Keratinocyte (primary cell): ENCODE measurements at regions not wholly inside any gene's neighbourhood (a gene's known extent, or its start where the extent isn't known, plus 50 kb on each side); places are given as distances from the start of the nearest gene placed in this dataset.

Experiments
- DNase-seq: peaks from one replicate; pipeline ENCODE4 v3.0.0-alpha.2; 2011; ENCODE audit warnings: low read depth, missing footprints, low spot score
- FAIRE-seq: peaks from 2 replicates; lab custom pipeline; 2011; peaks lifted over from hg19 to GRCh38; lab: Jason Lieb, UNC
- H2AFZ ChIP-seq: 2 replicates; pipeline ENCODE4 v1.6.0; 2012; ENCODE audit warnings: low read length, control low read depth, inconsistent platforms; ENCODE audit not compliant: control insufficient read depth
- H3K27ac ChIP-seq: 2 replicates; pipeline ENCODE4 v1.5.1; 2011; ENCODE audit warnings: low read length; ENCODE audit not compliant: control insufficient read depth, insufficient read depth
- H3K27me3 ChIP-seq: 3 replicates; pipeline ENCODE4 v1.6.0; 2011; ENCODE audit warnings: low read length; ENCODE audit not compliant: control insufficient read depth, insufficient read depth; ENCODE audit errors: extremely low read depth
- H3K36me3 ChIP-seq, 2 experiments: 2 replicates in 1 of 2; 3 replicates in 1 of 2; pipeline ENCODE4 v1.5.1; 2011; ENCODE audit warnings: low read length in 2 of 2, mild to moderate bottlenecking in 1 of 2; ENCODE audit not compliant: control insufficient read depth in 2 of 2, insufficient read depth in 2 of 2; ENCODE audit errors: extremely low read depth in 1 of 2
- H3K4me1 ChIP-seq: 3 replicates; pipeline ENCODE4 v1.5.1; 2011; ENCODE audit warnings: low read length; ENCODE audit not compliant: control insufficient read depth, insufficient read depth; ENCODE audit errors: extremely low read depth
- H3K4me2 ChIP-seq: 3 replicates; pipeline ENCODE4 v1.6.0; 2011; ENCODE audit warnings: low read depth, low read length; ENCODE audit not compliant: control insufficient read depth, insufficient read depth; ENCODE audit errors: extremely low read depth
- H3K4me3 ChIP-seq, 3 experiments: fragments of 200-600 bp in 1 of 3; sonication (generic) in 1 of 3; 2 replicates in 2 of 3; 3 replicates in 1 of 3; pipeline ENCODE4 v1.5.1; 2011 to 2016; ENCODE audit warnings: low read length in 3 of 3, mild to moderate bottlenecking in 3 of 3, control low read depth in 2 of 3, inconsistent platforms in 1 of 3, low read depth in 1 of 3, mixed read lengths in 1 of 3, mixed run types in 1 of 3, moderate library complexity in 1 of 3; ENCODE audit not compliant: control insufficient read depth in 2 of 3, insufficient read depth in 2 of 3; ENCODE audit errors: extremely low read depth in 1 of 3
- H3K79me2 ChIP-seq: 2 replicates; pipeline ENCODE4 v1.6.0; 2012; ENCODE audit warnings: low read length; ENCODE audit not compliant: control insufficient read depth, insufficient read depth
- H3K9ac ChIP-seq: 3 replicates; pipeline ENCODE4 v1.6.0; 2011; ENCODE audit warnings: low read length; ENCODE audit not compliant: control insufficient read depth, insufficient read depth; ENCODE audit errors: extremely low read depth
- H3K9me1 ChIP-seq: 3 replicates; pipeline ENCODE4 v1.6.0; 2011; ENCODE audit warnings: low read length; ENCODE audit not compliant: control insufficient read depth, insufficient read depth; ENCODE audit errors: extremely low read depth
- H3K9me3 ChIP-seq: 2 replicates; pipeline ENCODE4 v1.5.1; 2012; ENCODE audit warnings: low read depth, low read length; ENCODE audit not compliant: control insufficient read depth
- H4K20me1 ChIP-seq: 3 replicates; pipeline ENCODE4 v1.6.0; 2011; ENCODE audit warnings: low read length; ENCODE audit not compliant: control insufficient read depth, insufficient read depth; ENCODE audit errors: extremely low read depth
- EZH2 ChIP-seq: IDR thresholded peaks from one replicate; pipeline ENCODE4 v1.6.1; 2012; ENCODE audit warnings: inconsistent platforms, mild to moderate bottlenecking, low read length, moderate library complexity
- dilution Hi-C: fragments of 300-500 bp; cut with MboI; formaldehyde crosslinking; loops from one replicate; pipeline ENCODE4 v1.7.0; 2020; ENCODE audit warnings: low sequenced_read_pairs; ENCODE audit not compliant: extremely low pct_ligation_motif_present
- TF ChIP-seq, protein P1 (sequence below), 3 experiments: IDR thresholded peaks in 1 of 3; conservative IDR thresholded peaks in 1 of 3; optimal IDR thresholded peaks in 1 of 3; 2 replicates in 2 of 3; 3 replicates in 1 of 3; pipeline versions ENCODE3 to v1.5.1; 2011; ENCODE audit warnings: low read length in 3 of 3, mild to moderate bottlenecking in 3 of 3, moderate library complexity in 2 of 3, control low read depth in 1 of 3, inconsistent platforms in 1 of 3; ENCODE audit not compliant: insufficient read depth in 2 of 3; ENCODE audit errors: extremely low read depth in 1 of 3

DNA sequence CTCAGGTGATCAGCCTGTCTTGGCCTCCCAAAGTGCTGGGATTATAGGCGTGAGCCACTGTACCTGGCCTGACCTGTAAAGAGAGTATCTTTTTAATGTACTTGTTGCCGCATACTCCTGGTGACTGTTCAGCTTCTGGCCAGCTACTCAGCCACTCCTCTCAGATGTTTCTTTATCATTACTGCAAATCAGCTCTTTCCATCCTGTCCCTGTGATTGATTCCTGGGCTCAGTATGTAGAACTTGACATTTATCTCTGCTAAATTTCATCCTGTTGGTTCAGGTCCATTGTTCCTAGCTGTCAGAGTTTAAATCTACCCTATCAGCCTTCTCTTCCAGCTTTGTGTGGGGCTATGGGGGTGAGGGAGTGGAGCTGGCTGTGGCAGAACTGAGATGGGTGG is 211.5 kb upstream of the ASIC2 start:
- H3K4me1 ChIP-seq = no peaks in the 10 kb centered on the region
- no peaks in the 10 kb centered on the region for H4K20me1 ChIP-seq
- no peaks in the 10 kb centered on the region for H3K36me3 ChIP-seq
- no peak overlapping the region for H2AFZ ChIP-seq
- H3K79me2 ChIP-seq = no peaks in the 10 kb centered on the region
- H3K9ac ChIP-seq = no peak overlapping the region
- H3K27me3 ChIP-seq = peaks cover 7% of the 10 kb centered on the region
- H3K9me1 ChIP-seq = no peaks in the 10 kb centered on the region
- no peak overlapping the region for H3K4me2 ChIP-seq
- dilution Hi-C loops = no loop called here
- no peaks in the 10 kb centered on the region for H3K9me3 ChIP-seq
- TF ChIP-seq, protein P1, sequence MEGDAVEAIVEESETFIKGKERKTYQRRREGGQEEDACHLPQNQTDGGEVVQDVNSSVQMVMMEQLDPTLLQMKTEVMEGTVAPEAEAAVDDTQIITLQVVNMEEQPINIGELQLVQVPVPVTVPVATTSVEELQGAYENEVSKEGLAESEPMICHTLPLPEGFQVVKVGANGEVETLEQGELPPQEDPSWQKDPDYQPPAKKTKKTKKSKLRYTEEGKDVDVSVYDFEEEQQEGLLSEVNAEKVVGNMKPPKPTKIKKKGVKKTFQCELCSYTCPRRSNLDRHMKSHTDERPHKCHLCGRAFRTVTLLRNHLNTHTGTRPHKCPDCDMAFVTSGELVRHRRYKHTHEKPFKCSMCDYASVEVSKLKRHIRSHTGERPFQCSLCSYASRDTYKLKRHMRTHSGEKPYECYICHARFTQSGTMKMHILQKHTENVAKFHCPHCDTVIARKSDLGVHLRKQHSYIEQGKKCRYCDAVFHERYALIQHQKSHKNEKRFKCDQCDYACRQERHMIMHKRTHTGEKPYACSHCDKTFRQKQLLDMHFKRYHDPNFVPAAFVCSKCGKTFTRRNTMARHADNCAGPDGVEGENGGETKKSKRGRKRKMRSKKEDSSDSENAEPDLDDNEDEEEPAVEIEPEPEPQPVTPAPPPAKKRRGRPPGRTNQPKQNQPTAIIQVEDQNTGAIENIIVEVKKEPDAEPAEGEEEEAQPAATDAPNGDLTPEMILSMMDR (optimal IDR thresholded peaks at IDR 0.05 in 1 of 3, IDR thresholded peaks at IDR 0.05 in 1 of 3, conservative IDR thresholded peaks at IDR 0.05 in 1 of 3; ENCODE audit: extremely low read depth in 1 of 3, insufficient read depth in 2 of 3, low read length in 3 of 3) = no peak
- no peak for TF ChIP-seq EZH2
- FAIRE-seq = no peak
- H3K4me3 ChIP-seq = no peak overlapping the region
- DNase-seq = no peak
- H3K27ac ChIP-seq = no peak overlapping the region

DNA sequence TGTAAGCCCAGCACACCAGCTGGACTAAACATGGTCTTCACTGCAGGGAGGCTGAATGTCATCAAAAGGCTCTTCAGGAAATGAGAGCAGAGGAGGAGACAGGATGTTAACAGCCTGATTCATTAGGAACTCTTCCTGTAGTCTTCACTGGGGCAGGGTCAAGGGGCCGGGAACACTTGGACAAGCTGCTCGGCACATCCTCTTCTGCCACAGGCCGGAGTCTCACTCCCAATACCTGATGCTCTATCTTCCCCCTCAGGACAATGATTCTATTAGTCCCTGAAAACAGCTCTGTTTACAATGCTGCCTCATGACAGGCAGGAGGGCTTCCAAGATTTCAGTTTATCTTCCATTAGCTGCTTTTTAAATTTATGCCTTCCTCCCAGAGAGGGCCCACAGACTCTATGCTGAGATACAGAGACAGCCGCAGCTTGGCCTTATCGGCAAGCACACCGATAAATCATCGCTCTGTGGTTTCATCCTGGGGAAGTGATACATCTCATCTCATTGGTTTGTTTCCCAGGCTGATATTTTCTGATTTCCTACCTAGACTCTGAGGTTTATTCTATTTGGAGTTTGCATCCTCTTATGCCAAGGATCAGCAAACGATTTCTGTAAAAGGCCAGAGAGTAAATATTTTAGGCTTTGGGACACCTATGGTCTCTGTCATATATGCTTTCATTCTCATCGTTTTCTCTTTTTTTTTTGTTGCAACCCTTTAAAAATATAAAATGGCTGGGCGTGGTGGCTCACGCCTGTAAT is 214.0 kb upstream of the ASIC2 start:
- no peak for DNase-seq
- Histone ChIP-seq H3K9ac (no peak overlapping the region), H3K4me3 (no peak overlapping the region), H3K9me3 (no peaks in the 10 kb centered on the region), H3K79me2 (no peaks in the 10 kb centered on the region), H3K4me2 (no peak overlapping the region), H3K9me1 (no peaks in the 10 kb centered on the region), H3K27ac (no peak overlapping the region), H3K4me1 (no peaks in the 10 kb centered on the region), H2AFZ (no peak overlapping the region), H4K20me1 (no peaks in the 10 kb centered on the region), H3K27me3 (peaks cover 15% of the 10 kb centered on the region), H3K36me3 (no peaks in the 10 kb centered on the region)
- dilution Hi-C loops = no loop called here
- no peak for FAIRE-seq
- TF ChIP-seq, protein P1 (optimal IDR thresholded peaks at IDR 0.05 in 1 of 3, IDR thresholded peaks at IDR 0.05 in 1 of 3, conservative IDR thresholded peaks at IDR 0.05 in 1 of 3; ENCODE audit: extremely low read depth in 1 of 3, insufficient read depth in 2 of 3, low read length in 3 of 3) = no peak
- TF ChIP-seq EZH2 = no peak
